ENCODE measurements at regions not wholly inside any gene's neighbourhood (a gene's known extent, or its start where the extent isn't known, plus 50 kb on each side); places are given as distances from the start of the nearest gene placed in this dataset.

DNA sequence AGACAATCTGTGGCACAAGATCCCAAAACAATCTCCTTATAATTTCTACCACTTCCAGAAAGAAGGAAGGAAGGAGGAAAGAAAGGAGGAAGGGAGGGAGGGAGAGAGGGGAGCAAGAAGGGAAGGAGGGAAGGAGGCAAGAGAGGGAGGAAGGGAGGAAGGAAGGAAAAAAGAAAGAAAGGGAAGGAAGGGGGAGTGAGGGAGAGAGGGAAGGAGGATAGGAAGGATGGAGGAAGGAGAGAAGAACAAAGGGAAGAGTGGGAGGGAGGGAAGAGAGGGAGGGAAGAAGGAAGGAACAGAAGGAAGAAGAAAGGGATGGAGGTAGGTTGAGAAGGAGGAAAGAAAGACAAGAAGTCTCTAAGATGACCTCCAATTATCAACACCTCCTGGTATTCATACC is 185.5 kb upstream of the NFE2L3 start:
- no peak for DNase-seq

DNA sequence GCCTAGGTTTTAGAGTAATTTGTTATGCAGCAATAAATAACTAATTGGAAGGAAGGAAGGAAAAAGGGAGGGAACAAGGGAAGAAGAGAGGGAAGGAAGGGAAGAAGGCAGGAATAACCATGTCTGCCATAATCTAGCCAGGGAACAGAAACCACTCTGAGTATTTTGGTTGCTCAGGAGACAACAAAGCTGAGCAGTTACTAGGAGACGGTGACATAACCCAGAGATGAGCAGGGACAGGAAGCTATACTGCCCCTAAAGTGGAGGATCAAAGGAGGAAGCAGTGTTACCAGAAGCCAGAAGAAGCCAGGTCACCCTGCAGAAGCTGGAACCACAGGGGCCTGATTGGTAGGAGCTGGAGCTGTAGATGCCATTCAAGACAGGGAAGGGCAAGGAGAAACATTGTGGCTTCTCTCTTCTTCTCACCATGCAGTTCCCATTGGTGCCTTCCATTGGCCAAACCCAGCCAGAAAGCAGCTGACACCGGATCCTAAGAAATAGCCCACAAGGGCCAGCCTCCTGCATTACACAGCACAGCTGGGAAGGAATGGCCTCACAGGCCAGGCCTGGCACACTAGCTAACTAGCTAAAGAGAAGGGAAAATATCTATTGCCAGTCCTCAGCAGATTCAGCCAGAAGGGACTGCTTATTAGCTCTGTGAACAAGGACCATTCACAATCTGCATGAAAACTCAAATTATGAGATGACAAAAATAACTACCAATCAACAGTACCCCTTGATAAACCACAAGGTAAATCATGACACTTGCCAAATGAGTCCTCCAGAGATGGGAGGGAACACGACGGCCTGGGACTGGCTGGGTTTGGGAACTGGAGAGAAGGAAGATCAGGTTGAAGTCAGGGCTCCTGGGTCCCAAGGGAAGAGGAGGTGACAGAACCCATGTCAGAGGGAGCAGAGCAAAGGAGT is 184.5 kb upstream of the NFE2L3 start:
- no peak for DNase-seq

DNA sequence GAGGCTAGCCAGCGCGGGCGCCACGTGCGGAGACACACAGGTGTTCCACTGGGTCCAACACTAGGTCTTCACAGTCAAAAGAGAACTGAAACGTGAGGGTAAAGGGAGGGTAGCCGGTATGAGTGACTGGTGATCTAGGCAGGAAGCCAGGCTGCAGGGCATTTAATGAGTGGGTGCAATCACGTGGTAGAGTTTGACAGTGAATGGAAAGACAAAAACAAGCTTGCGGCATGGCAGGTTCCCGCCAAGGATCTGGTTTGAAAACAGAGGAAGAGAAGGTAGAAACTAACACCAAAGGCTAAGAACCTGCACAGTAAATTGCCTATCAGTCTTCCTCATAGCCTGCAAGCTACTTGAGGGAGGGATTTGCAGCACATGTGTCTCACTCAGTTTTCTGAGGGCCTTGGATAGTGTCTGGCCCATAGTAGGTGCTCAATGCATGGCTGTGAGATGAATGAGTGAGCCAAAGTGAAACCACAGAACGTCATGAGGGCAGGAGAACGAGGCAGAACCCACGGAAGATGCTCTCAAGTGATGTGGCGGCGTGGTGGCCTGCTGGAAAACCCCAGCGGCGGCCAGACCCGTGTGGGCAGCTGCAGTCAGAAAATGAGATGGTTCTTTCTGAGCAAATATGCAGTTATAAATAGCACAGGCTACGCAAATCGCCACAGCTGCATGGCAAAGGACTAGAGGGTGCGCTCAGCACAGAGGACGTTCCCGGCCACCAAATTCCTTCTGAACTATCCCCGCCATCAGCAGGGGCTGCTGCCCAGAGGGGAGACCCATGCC is 183.6 kb upstream of the NFE2L3 start:
- DNase-seq, result peak; percentile 23

DNA sequence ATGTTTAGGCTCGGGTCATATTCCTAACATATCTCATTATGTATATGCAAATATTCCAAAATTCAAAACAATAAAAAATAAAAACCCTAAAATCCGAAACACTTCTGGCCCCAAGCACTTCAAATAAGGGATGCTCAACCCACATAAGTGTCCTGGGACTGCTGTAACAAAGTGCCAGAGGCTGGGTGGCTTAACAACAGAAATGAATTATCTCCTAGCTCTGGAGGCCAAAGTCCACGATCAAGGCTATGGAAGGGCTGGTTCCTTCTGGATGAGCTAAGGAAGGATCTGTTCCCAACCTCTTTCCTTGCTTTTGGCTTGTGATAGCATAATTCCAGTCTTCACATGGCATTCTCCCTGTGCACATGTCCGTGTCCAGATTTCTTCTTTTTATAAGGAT is 181.6 kb upstream of the NFE2L3 start:
- DNase-seq, result no peak

DNA sequence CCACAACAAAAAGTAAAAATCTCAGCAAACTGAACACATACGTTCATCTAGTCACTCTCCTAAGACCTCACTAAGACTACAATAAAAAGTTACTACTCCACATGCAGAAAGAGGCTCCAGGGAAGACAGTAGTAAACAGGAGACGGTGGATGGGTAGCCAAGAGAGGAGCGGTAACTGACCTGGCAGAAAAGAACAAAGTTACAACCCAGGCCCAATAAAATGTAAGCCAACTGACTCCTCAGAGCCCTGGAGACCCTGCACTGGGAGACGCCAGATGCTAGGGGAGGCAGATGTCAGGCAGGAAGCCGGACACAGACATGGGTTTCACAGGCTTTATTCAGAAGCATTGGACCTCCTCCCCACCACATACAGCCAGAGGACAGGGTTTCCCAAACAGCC is 181.1 kb upstream of the NFE2L3 start:
- no peak for DNase-seq

DNA sequence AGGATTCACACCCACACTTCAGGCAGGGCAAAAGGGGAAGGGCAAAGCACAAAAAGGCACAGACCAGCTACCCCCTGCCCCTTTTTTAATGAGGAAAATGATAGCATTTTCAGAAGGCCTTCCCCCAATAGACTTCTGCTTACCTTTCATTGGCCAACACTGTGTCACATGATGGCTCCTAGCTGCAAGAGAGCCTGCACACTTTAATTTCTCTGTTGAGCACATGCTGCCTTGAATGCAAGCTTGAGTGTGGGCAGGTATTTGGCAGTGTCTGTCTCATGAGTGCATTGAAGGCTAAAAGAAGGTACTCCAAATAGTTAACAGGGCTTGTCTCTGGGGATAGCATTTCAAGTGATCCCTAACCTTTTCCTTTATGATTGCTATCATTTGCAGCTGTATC is 175.4 kb upstream of the NFE2L3 start:
- no peak for DNase-seq

DNA sequence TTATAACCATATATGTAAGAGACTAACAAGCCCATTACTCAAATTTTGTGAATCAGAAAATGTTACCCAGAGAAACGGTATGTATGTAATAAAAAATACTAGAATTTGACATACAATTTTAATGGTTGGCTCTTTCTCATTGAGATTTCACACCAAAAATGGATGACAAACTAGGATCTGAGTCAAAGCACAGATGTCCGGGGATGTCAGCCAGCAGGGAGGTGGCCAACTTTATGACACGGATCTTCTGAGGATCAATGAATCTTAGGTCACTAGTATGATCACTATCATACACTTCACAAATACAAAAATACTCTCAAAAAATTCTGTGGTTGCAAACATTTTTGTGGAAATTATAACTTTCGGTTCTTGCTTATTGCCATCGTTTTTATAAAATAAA is 173.5 kb upstream of the NFE2L3 start:
- DNase-seq, result no peak

DNA sequence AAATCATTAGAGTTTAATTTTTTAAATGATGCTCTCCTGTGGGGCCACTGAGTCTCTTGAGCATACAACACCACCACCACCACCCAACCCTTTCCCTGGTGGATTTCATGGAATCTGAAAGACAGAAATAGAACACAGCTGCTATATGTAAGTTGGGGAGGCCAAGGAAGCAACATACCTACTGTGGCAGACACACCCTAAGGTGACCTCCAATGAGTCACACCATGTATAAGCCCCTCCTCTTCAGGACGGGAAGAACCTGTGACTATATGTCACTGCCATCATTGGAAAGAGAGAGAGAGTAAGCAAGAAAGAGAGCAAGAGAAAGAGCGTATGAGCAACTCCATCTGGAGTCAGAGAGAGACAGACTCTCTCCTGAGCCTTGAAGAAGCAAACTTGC is 172.4 kb upstream of the NFE2L3 start:
- no peak for DNase-seq

DNA sequence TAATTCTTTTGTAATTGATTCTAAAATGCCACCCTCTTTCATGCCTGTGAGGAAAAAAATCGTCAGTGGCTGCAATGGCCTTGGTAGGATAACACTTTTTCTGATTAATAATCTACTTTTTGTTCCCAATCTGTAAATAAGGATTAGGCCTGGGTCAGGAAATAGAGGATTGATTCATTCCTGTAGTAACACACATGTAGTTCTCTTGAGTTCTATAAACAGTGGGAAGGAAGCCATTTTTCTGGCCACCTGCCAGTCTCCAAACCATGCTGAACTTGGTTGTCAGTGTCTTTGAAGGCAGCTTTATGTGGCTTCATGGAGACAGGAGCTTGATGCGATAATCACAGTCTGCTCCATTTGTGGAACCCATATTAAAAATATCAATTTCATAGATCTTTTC is 169.3 kb upstream of the NFE2L3 start:
- no peak for DNase-seq

DNA sequence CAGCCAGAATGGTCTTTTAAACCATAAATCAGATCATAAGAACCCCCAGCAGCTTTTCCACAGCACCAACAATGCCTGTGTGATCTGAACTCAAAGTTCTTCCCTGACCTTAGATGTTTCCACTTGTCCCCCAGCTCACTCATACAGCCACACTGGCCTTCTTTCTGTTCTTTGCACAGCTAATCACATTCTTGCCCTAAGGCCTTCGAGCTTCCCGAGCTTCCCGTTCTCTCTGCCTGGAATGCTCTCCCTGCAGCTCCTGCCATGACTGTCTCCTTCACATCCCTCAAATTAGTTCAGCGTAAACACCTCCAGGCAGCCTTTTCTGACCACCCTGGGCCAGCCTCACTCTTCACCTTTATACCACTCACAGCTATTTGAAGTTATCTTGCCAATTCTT is 166.8 kb upstream of the NFE2L3 start:
- no peak for DNase-seq

DNA sequence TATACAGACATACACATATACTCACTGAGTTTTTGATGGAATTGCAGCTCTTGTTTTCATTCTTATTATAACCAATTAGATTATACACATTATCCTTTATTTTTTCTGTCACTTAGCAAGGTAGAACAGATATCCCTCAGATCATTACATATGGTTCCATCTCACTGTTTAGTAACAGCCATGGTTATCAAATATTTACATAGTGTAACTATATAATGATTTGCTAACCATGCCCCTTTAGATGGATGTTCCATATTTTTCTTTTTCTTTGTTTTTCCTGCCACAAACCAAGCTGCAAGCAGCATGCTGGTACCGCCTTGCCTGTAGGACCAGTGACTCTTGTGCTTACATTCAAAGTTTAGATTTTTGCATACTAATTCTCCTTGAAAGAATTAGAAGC is 163.4 kb upstream of the NFE2L3 start:
- DNase-seq, result no peak

DNA sequence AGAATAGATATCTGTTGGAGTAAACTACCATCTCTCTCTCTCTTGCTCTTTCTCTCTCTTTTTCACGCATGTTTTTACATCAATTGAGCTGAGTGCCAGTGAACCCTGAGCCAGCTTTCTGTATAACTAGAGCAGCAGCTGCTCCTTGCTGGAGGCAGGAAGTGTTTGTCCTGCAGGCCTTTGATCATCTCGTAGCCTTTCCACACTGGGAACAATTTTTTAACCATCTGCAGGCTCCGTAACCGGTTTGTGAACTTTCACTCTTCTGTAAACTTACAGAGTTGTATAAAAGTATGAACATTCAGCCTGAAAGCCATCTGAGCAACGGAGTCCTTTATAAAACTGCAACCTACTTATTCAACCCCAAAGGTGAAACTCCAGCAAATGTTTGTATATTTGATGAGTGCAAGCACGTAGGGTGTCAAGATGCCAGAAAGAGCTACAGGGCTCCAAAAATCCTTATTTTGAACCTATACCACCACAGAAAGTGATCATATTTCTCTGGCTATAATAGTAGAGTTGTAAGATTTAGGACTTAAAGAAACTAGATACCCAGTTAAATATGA is 162.8 kb upstream of the NFE2L3 start:
- no peak for DNase-seq

DNA sequence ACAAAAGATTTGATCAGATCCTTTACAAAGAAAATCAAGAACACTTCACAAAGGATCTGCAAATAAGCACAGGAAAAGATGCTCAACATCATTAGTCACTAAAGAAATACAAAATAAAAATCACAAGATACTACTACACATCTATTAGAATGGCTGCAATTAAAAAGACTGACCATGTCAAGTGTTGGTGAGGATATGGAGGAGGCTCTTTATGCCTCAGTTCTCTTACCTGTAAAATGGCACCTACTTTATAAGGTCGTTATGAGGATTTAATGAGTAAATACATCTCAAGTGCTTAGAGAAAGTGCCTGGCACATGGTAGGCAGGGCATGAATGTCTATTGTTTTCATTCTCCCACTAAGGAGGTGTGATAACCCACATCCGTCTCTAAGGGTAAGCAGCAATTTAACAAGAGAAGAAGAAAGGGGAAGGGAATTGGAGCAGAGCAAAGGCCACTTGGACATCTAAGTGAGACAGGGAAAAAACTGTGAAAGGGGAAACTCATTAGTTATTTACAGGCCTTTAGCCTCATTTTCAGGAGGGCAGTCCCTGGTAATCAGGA is 157.5 kb upstream of the NFE2L3 start:
- DNase-seq, result peak; percentile 15

DNA sequence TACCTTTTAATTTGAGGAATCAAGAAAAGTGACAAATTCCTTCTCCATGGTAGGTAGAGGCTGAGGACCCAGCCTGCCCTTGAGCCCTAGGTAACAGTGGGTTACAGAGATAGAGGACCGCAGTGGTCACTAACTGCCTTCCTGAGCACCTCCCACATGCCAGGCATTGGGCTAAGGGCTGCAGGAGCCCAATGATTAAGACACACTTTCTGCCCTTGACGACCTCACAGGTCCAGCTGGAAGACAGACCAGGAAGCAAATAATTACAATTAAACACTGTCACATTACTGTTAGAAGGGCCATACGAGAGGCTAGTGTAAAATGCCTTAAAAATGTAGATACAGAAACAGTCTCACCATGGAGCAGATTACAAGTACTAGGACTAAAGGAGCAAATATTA is 156.8 kb upstream of the NFE2L3 start:
- DNase-seq, result no peak

DNA sequence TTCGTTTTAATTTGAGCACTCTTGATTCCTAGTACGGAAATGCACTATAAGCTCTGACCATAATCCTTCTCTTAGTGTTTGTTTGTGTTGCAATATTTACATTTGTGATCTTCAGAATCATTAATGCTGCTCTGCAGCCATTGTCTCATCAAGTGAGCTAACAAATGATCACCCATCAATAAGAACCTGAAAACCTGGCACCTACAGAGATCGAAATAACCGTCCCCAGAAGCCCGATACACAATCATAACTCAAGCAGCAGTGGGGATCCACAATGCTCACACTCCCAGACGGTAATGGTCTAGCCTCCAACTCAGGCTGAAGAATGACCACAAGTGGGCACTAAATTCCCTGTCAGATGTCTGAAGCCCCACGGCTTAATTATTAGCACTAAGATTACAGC is 156.0 kb upstream of the NFE2L3 start:
- no peak for DNase-seq

DNA sequence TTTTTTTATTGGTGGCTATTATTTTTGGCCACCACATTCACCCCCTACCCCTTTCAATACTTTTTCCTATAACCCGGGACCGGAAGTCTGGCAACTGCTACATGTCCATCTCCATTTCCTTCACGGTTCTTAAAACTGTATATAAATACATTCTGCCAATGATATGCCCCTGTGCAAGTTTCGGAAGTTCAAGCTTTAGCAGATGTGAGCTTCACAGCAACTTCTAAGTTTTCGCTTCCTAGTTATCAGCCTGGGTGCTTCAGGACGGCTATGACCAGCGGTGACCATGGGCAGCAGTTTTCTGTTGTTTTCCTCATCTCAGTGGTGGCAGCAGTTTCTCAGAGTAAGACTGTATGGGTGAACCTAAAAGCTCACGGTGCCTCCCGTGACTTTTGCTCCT is 153.5 kb upstream of the NFE2L3 start:
- DNase-seq, result no peak

DNA sequence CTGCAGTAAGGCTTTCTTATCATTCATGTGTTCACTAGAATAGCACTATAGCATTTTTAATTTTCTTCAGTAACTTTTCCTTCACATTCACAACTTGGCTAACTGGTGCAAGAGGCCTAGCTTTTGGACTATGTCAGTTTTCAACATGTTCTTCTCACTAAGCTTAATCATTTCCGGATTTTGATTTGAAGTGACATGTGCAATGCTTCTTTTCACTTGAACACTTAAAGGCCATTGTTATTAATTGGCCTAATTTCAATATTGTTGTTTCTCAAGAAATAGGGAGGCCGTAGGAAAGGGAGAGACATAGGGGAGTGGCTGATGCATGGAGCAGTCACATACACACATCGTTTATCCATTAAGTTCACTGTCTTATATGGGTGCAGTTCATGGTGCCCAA is 151.2 kb upstream of the NFE2L3 start:
- DNase-seq, result no peak

DNA sequence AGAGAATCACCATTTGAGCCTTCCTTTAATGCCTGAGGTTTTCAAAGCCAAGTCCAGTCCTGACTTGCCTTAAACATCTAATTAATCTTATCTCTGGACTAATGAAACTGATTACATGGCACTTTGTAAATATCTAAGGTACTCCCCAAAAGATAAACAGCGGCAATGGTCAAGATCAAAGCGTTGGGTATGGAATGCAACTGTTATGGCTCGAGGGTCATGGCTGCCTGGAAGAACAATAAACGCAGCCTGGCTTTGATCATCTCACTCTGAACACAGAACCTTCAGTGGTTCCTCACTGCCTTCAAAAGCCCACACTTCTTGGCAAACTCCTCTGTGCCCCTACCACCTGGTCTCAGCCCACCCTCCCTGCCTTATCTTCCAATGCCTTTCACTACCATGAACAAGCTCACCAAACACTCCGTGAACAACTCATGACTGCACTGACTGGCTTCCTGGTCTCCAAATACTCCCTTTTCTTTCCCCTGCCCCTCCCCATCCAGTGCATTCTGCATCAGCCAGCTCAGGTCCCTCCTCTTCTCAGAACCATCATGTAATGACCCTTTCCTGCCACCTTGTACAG is 150.2 kb upstream of the NFE2L3 start:
- no peak for DNase-seq

DNA sequence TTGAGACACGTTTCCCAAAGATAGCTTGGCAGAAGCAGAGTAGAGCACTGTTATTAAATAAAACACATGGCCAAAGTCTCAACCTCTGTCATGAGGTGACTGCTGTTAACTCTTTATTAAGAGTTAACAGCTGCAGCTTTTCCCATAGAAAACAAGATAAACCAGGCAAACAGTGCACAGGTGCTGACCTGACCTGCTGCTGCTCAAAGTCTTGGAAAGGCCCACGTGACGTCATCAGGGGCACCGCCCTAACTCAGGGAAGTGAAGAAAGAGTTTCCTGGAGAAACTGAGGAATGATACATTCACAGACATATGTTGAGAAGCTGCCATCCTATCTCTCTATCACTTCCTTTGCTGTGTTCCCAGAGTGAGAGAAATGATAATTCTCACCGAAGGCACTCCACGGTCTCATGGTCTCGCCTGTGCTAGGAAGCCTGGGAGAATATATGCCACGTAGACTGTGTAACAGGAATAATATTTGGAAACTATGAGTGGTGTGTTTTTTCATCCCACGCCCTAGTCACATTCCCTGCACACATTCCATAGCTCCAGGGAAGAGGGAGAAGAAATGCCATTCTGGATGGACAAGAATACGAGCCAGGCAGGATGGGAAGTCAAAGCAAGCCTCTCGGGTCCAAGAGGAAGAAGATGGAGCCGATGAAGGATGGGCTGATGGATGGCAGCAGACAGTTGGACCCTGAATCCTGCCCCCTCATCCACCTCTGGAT is 146.2 kb upstream of the NFE2L3 start:
- DNase-seq, result no peak

DNA sequence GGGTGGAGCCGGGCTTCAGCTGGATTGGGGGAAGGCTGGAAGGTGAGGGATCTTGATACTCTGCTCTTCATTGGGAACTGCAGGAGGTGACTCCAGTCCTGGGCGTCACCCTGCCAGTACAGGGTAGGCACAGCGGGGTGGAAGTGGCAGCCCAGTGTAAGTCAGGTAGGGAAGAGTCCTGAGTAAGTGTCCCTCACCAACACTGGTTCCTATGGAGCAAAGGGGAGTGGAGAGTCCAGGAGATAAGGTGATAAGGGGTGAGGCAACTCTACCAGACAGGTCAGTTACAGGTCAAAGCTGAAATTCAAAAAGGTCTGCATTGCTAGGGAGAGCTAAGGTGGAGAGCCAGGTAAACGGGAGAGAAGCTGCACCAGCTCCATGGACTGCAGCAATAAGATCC is 145.6 kb upstream of the NFE2L3 start:
- no peak for DNase-seq

DNA sequence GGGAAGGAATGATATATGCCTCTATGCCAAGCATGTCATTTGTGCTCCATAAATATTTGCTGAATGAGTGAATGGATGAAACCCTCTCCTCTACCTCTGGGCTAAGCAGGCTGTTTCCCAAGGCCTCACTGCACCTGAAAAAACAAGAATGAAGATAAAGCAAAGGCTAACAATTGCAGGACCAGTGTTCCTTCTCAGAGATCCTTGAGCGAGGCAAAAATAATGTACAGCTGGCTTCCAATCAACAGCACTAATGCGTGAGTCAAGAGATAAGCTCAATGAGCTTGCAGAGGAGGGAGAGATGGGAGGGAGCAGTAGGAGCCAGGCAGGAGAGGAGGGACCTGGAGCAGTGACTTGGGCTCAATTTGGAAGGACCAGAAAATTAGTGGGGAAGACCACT is 144.5 kb upstream of the NFE2L3 start:
- no peak for DNase-seq

DNA sequence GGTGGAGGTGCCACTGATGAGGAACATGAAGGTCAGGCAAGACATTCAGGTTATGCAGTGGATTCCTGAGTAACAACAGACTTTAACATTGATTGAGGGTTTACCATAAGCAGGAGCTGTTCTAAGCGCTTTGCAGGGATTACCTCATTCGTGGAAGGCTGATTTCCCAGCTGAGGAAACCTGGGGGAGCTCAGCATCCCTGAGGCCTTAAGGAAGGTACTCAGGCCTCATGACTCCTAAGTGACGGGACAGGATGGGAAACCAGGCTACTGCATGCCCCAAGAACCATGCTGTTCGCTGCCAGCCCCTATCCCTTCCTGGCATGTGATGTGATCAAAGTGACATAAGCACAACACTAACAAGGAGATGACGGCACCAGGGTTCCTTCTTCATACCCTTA is 143.6 kb upstream of the NFE2L3 start:
- DNase-seq, result no peak

All from CD4-positive, alpha-beta T cell treated with Interleukin-4 for 4 hours (primary cell).